H9 (cell line): ENCODE measurements at regions not wholly inside any gene's neighbourhood (a gene's known extent, or its start where the extent isn't known, plus 50 kb on each side); places are given as distances from the start of the nearest gene placed in this dataset.

Source experiments
- DNase-seq: peaks from one replicate; pipeline ENCODE4 v3.0.0-alpha.2; 2017
- H2AFZ ChIP-seq: one replicate; pipeline ENCODE4 v1.6.1; 2013; ENCODE audit warnings: mild to moderate bottlenecking, low read length, control low read depth, moderate library complexity
- H2AK5ac ChIP-seq: 2 replicates; pipeline ENCODE4 v1.6.1; 2013; ENCODE audit warnings: low read length, control low read depth, mixed read lengths; ENCODE audit not compliant: insufficient read length
- H2BK120ac ChIP-seq: one replicate; pipeline ENCODE4 v1.6.1; 2013; ENCODE audit warnings: low read depth, mild to moderate bottlenecking, low read length, control low read depth, inconsistent platforms; ENCODE audit not compliant: poor library complexity, severe bottlenecking
- H2BK12ac ChIP-seq: 2 replicates; pipeline ENCODE4 v1.6.1; 2013; ENCODE audit warnings: low read length, control low read depth, mixed read lengths, low read depth; ENCODE audit not compliant: insufficient read length
- H2BK15ac ChIP-seq: 2 replicates; pipeline ENCODE4 v1.6.1; 2013; ENCODE audit warnings: low read depth, low read length, control low read depth
- H2BK20ac ChIP-seq: one replicate; pipeline ENCODE4 v1.6.1; 2013; ENCODE audit warnings: low read depth, mild to moderate bottlenecking, low read length, control low read depth, inconsistent platforms; ENCODE audit not compliant: poor library complexity, severe bottlenecking
- H2BK5ac ChIP-seq: 2 replicates; pipeline ENCODE4 v1.6.1; 2013; ENCODE audit warnings: low read length, control low read depth, mixed read lengths; ENCODE audit not compliant: insufficient read length
- H3K14ac ChIP-seq: 2 replicates; pipeline ENCODE4 v1.6.1; 2013; ENCODE audit warnings: low read length, control low read depth; ENCODE audit not compliant: insufficient read depth
- H3K18ac ChIP-seq: 2 replicates; pipeline ENCODE4 v1.6.1; 2013; ENCODE audit warnings: low read depth, mild to moderate bottlenecking, mixed read lengths, low read length, control low read depth; ENCODE audit not compliant: insufficient read length
- H3K23ac ChIP-seq: 2 replicates; pipeline ENCODE4 v1.6.1; 2013; ENCODE audit warnings: low read length, control low read depth, mixed read lengths, low read depth; ENCODE audit not compliant: insufficient read length
- H3K23me2 ChIP-seq: 2 replicates; pipeline ENCODE4 v1.6.1; 2013; ENCODE audit warnings: low read depth, mild to moderate bottlenecking, mixed read lengths, low read length, control low read depth; ENCODE audit not compliant: insufficient read length, poor library complexity, severe bottlenecking
- H3K27ac ChIP-seq: 2 replicates; pipeline ENCODE4 v1.5.1; 2013; ENCODE audit warnings: low read length, control low read depth, mixed read lengths, low read depth; ENCODE audit not compliant: insufficient read length
- H3K27me3 ChIP-seq: 2 replicates; pipeline ENCODE4 v1.6.1; 2013; ENCODE audit warnings: low read length, control low read depth, inconsistent platforms; ENCODE audit not compliant: insufficient read depth
- H3K4ac ChIP-seq: 2 replicates; pipeline ENCODE4 v1.6.1; 2013; ENCODE audit warnings: low read depth, mild to moderate bottlenecking, control low read depth, inconsistent platforms, low read length, moderate library complexity
- H3K4me1 ChIP-seq: 2 replicates; pipeline ENCODE4 v1.6.1; 2013; ENCODE audit warnings: low read length, control low read depth, inconsistent platforms; ENCODE audit not compliant: insufficient read depth
- H3K4me2 ChIP-seq: 2 replicates; pipeline ENCODE4 v1.6.1; 2013; ENCODE audit warnings: low read length, control low read depth, mixed read lengths; ENCODE audit not compliant: insufficient read length, insufficient read depth
- H3K56ac ChIP-seq: 2 replicates; pipeline ENCODE4 v1.6.1; 2013; ENCODE audit warnings: low read depth, mild to moderate bottlenecking, mixed read lengths, low read length, control low read depth; ENCODE audit not compliant: insufficient read length
- H3K79me1 ChIP-seq: 2 replicates; pipeline ENCODE4 v1.6.1; 2013; ENCODE audit warnings: low read depth, mild to moderate bottlenecking, moderate library complexity, low read length, control low read depth, inconsistent platforms; ENCODE audit not compliant: insufficient read depth, poor library complexity, severe bottlenecking
- H3K79me2 ChIP-seq: 2 replicates; pipeline ENCODE4 v1.6.1; 2013; ENCODE audit warnings: low read length, control low read depth, inconsistent platforms; ENCODE audit not compliant: insufficient read depth
- H3K9ac ChIP-seq: 2 replicates; pipeline ENCODE4 v1.6.1; 2013; ENCODE audit warnings: low read length, control low read depth, mixed read lengths; ENCODE audit not compliant: insufficient read length; ENCODE audit errors: extremely low read depth
- H3K9me3 ChIP-seq: one replicate; pipeline ENCODE4 v1.6.1; 2013; ENCODE audit warnings: low read depth, low read length, inconsistent platforms; ENCODE audit not compliant: control insufficient read depth
- H3T11ph ChIP-seq: one replicate; pipeline ENCODE4 v1.6.1; 2013; ENCODE audit warnings: mild to moderate bottlenecking, low read length, control low read depth, inconsistent platforms
- H4K20me1 ChIP-seq: one replicate; pipeline ENCODE4 v1.6.1; 2013; ENCODE audit not compliant: control insufficient read depth, insufficient read length, insufficient read depth
- H4K5ac ChIP-seq: 2 replicates; pipeline ENCODE4 v1.6.1; 2013; ENCODE audit warnings: low read depth, mild to moderate bottlenecking, mixed read lengths, low read length, control low read depth; ENCODE audit not compliant: insufficient read length
- H4K8ac ChIP-seq: replicated peaks from 2 replicates; pipeline ENCODE4 v1.6.1; 2013; ENCODE audit warnings: low read length, control low read depth, mixed read lengths, low read depth; ENCODE audit not compliant: insufficient read length
- H4K91ac ChIP-seq: 2 replicates; pipeline ENCODE4 v1.6.1; 2013; ENCODE audit warnings: low read depth, mild to moderate bottlenecking, moderate library complexity, mixed read lengths, low read length, control low read depth; ENCODE audit not compliant: insufficient read length
- H3K27ac Mint-ChIP-seq, 3 experiments: 2 replicates in 2 of 3; 3 replicates in 1 of 3; pipeline ENCODE4 v1.8.0; 2020 to 2021; ENCODE audit warnings: mixed read lengths in 3 of 3, mild to moderate bottlenecking in 1 of 3, moderate library complexity in 1 of 3
- H3K27me3 Mint-ChIP-seq: 2 replicates; pipeline ENCODE4 v1.8.0; 2021; ENCODE audit warnings: low read depth, mild to moderate bottlenecking, moderate library complexity, mixed read lengths
- H3K36me3 Mint-ChIP-seq, 3 experiments: 2 replicates in 2 of 3; 3 replicates in 1 of 3; pipeline ENCODE4 v1.8.0; 2020 to 2021; ENCODE audit warnings: low read depth in 3 of 3, mixed read lengths in 3 of 3; ENCODE audit not compliant: insufficient read depth in 1 of 3
- H3K4me1 Mint-ChIP-seq, 2 experiments: 2 replicates each; pipeline ENCODE4 v1.8.0; 2020; ENCODE audit warnings: mixed read lengths in 2 of 2
- H3K4me3 Mint-ChIP-seq, 2 experiments: 2 replicates in 1 of 2; 3 replicates in 1 of 2; pipeline ENCODE4 v1.8.0; 2020 to 2021; ENCODE audit warnings: mild to moderate bottlenecking in 2 of 2, mixed read lengths in 2 of 2, moderate library complexity in 1 of 2
- H3K9me3 Mint-ChIP-seq, 2 experiments: 2 replicates in 1 of 2; 3 replicates in 1 of 2; pipeline ENCODE4 v1.8.0; 2020; ENCODE audit warnings: mild to moderate bottlenecking in 2 of 2, mixed read lengths in 2 of 2, moderate library complexity in 1 of 2
- CTCF ChIP-seq: fragments of 200-600 bp; sonication (generic); conservative IDR thresholded peaks from 3 replicates; pipeline ENCODE4 v1.8.0; 2021; ENCODE audit warnings: antibody characterized with exemption, mild to moderate bottlenecking
- WGBS: extraction: QIAGEN DNeasy Blood & Tissue Kit; methylation state at CpG from one replicate; pipeline ENCODE4 v1.1.7; 2013; ENCODE audit warnings: missing lambda C conversion rate, low lambda C conversion rate, mixed read lengths; ENCODE audit not compliant: insufficient read length; ENCODE audit errors: extremely low coverage; 5-methylcytosine and 5-hydroxymethylcytosine counted together

GRCh38 chr9:73906671-73907070 is 590.5 kb upstream of the RORB start:
- no peak overlapping the region for H2BK15ac ChIP-seq
- no peak overlapping the region for H3K23ac ChIP-seq
- no peak overlapping the region for H3K14ac ChIP-seq
- H2AFZ ChIP-seq, result no peak overlapping the region
- H3K27me3 ChIP-seq, result no peaks in the 10 kb centered on the region
- TF ChIP-seq CTCF, result no peak
- H2AK5ac ChIP-seq, result no peak overlapping the region
- no peaks in the 10 kb centered on the region for H3K4me1 ChIP-seq
- Mint-ChIP-seq H3K9me3 (no peaks in the 10 kb centered on the region), H3K4me1 (peaks cover 3 to 5% of the 10 kb centered on the region in 2 experiments; a peak in 3 of 4 replicates), H3K27me3 (no peaks in the 10 kb centered on the region), H3K27ac (no peak overlapping the region; a peak in 1 of 7 replicates), H3K36me3 (no peaks in the 10 kb centered on the region), H3K4me3 (no peak overlapping the region)
- no peaks in the 10 kb centered on the region for H4K20me1 ChIP-seq
- no peaks in the 10 kb centered on the region for H3K23me2 ChIP-seq
- H3K18ac ChIP-seq, result no peak overlapping the region
- no peak overlapping the region for H3K4me2 ChIP-seq
- no peak overlapping the region for H2BK5ac ChIP-seq
- H4K91ac ChIP-seq, result no peak overlapping the region
- H3K79me1 ChIP-seq, result no peaks in the 10 kb centered on the region
- H3T11ph ChIP-seq, result no peak overlapping the region
- no peak overlapping the region for H3K56ac ChIP-seq
- no peak overlapping the region for H2BK120ac ChIP-seq
- H3K9ac ChIP-seq, result no peak overlapping the region
- no peaks in the 10 kb centered on the region for H3K79me2 ChIP-seq
- no peak overlapping the region for H3K27ac ChIP-seq
- no peak overlapping the region for H4K8ac ChIP-seq
- no peak overlapping the region for H2BK20ac ChIP-seq
- H3K4ac ChIP-seq, result no peak overlapping the region
- no peak overlapping the region for H2BK12ac ChIP-seq
- DNase-seq, result no peak
- H4K5ac ChIP-seq, result no peak overlapping the region
- no CpG with 5 or more reads among the region's 1 CpG for WGBS
- no peaks in the 10 kb centered on the region for H3K9me3 ChIP-seq
